K562 (cell line): ENCODE measurements at regions not wholly inside any gene's neighbourhood (a gene's known extent, or its start where the extent isn't known, plus 50 kb on each side); places are given as distances from the start of the nearest gene placed in this dataset.

ENCODE experiments used
- ATAC-seq: fragments of 200-7000 bp; cut with Tn5 transposase; 3 replicates; pipeline ENCODE4 v1.9.1; 2020; ENCODE audit warnings: moderate library complexity
- BruUV-seq: library from RNA; stranded (reverse); fragments of 400-500 nt; replicated peaks from 2 replicates; lab custom pipeline; 2021; lab: Mats Ljungman, UMichigan
- CTCF ChIA-PET: fragments of 300-600 bp; formaldehyde crosslinking; extraction: SDS; loops from one replicate; lab custom pipeline; 2021; ENCODE audit warnings: low intra/inter-chr PET ratio; lab: Yijun Ruan, JAX
- POLR2A ChIA-PET: fragments of 300-600, 350-650 bp; sonication (Branson Sonifier 250); formaldehyde crosslinking; extraction: SDS; loops from one replicate; lab custom pipeline; 2021; ENCODE audit warnings: antibody characterized with exemption, inconsistent platforms; lab: Yijun Ruan, JAX
- DNase-seq, 4 experiments: peaks; one replicate each; pipeline versions ENCODE4 v3.0.0 to v3.0.0-alpha.2; 2011 to 2018; ENCODE audit warnings: low spot score in 3 of 4, mixed read lengths in 3 of 4; ENCODE audit errors: extremely low read depth in 1 of 4
- FAIRE-seq: peaks from 2 replicates; lab custom pipeline; 2011; peaks lifted over from hg19 to GRCh38; lab: Jason Lieb, UNC
- H2AFZ ChIP-seq: 2 replicates; pipeline ENCODE4 v1.6.0; 2011; ENCODE audit warnings: low read depth, low read length, control low read depth, inconsistent platforms
- H3K27ac ChIP-seq: fragments of 200-600 bp; 3 replicates; pipeline ENCODE4 v1.8.0; 2011; ENCODE audit warnings: low read depth, mild to moderate bottlenecking, control low read depth, inconsistent platforms, low read length, moderate library complexity, mixed read lengths; ENCODE audit errors: extremely low read depth
- H3K27me3 ChIP-seq, 2 experiments: fragments of 300-600 bp in 1 of 2; 2 replicates in 1 of 2; 3 replicates in 1 of 2; pipeline versions ENCODE4 v1.6.0 to v1.8.0; 2011; ENCODE audit warnings: inconsistent platforms in 2 of 2, low read length in 2 of 2, mild to moderate bottlenecking in 1 of 2, mixed read lengths in 1 of 2, moderate library complexity in 1 of 2; ENCODE audit not compliant: control insufficient read depth in 2 of 2, insufficient read depth in 2 of 2
- H3K36me3 ChIP-seq: fragments of 300-600 bp; 3 replicates; pipeline ENCODE4 v1.8.0; 2011; ENCODE audit warnings: mild to moderate bottlenecking, low read length, inconsistent platforms; ENCODE audit not compliant: control insufficient read depth, insufficient read depth
- H3K4me1 ChIP-seq, 2 experiments: fragments of 200-600 bp in 1 of 2; replicated peaks in 1 of 2; 2 replicates in 1 of 2; 3 replicates in 1 of 2; pipeline versions ENCODE4 v1.5.1 to v1.8.0; 2011; ENCODE audit warnings: inconsistent platforms in 2 of 2, low read length in 2 of 2, mild to moderate bottlenecking in 1 of 2, mixed read lengths in 1 of 2, moderate library complexity in 1 of 2; ENCODE audit not compliant: control insufficient read depth in 2 of 2, insufficient read depth in 2 of 2
- H3K4me2 ChIP-seq: 2 replicates; pipeline ENCODE4 v1.6.1; 2011; ENCODE audit warnings: low read length, control low read depth, inconsistent platforms, mixed read lengths; ENCODE audit not compliant: insufficient read depth
- H3K4me3 ChIP-seq: fragments of 200-600 bp; sonication (generic), shearing (Covaris generic); 2 replicates; pipeline ENCODE4 v1.5.1; 2016; ENCODE audit warnings: control low read depth, inconsistent platforms
- H3K79me2 ChIP-seq: fragments of 200-600 bp; 3 replicates; pipeline ENCODE4 v1.8.0; 2011; ENCODE audit warnings: low read length, inconsistent platforms; ENCODE audit not compliant: control insufficient read depth, insufficient read depth
- H3K9ac ChIP-seq, 2 experiments: 2 replicates each; pipeline versions ENCODE4 v1.6.0 to v1.6.1; 2011; ENCODE audit warnings: low read depth in 2 of 2, low read length in 2 of 2, control low read depth in 1 of 2, inconsistent platforms in 1 of 2, mild to moderate bottlenecking in 1 of 2, mixed read lengths in 1 of 2; ENCODE audit not compliant: insufficient read depth in 1 of 2
- H3K9me1 ChIP-seq: one replicate; pipeline ENCODE4 v1.6.0; 2011; ENCODE audit warnings: inconsistent platforms, mild to moderate bottlenecking, low read length, moderate library complexity; ENCODE audit not compliant: control insufficient read depth, insufficient read depth
- H3K9me3 ChIP-seq: replicated peaks from 2 replicates; pipeline ENCODE4 v1.5.1; 2011; ENCODE audit warnings: low read depth, low read length, inconsistent platforms; ENCODE audit not compliant: control insufficient read depth, insufficient read depth
- H4K20me1 ChIP-seq: replicated peaks from 2 replicates; pipeline ENCODE4 v1.6.1; 2011; ENCODE audit warnings: low read length, inconsistent platforms, mixed read lengths; ENCODE audit not compliant: control insufficient read depth, insufficient read depth
- ARHGAP35 ChIP-seq: fragments of 450-650 bp; IDR thresholded peaks from 2 replicates; pipeline ENCODE4 v1.6.1; 2018; ENCODE audit not compliant: partially characterized antibody
- CBFB ChIP-seq: sonication (generic); formaldehyde crosslinking; IDR thresholded peaks from 2 replicates; pipeline ENCODE4 v1.4.0; 2020; ENCODE audit warnings: mild to moderate bottlenecking, missing genetic modification reagents
- FOXO4 ChIP-seq: fragments of 450-650 bp; formaldehyde crosslinking; IDR thresholded peaks from 2 replicates; pipeline ENCODE4 v1.4.0; 2020; ENCODE audit warnings: mild to moderate bottlenecking, moderate library complexity
- NCOA2 ChIP-seq, 2 experiments: fragments of 450-650 bp; IDR thresholded peaks; 2 replicates each; pipeline ENCODE4 v1.6.1; 2018; ENCODE audit warnings: mild to moderate bottlenecking in 2 of 2, moderate library complexity in 1 of 2; ENCODE audit not compliant: partially characterized antibody in 2 of 2
- RREB1 ChIP-seq: fragments of 250-450 bp; sonication (Bioruptor Pico); IDR thresholded peaks from 2 replicates; pipeline ENCODE4 v1.4.0; 2020
- SMC3 ChIP-seq: conservative IDR thresholded peaks from 2 replicates; pipeline ENCODE4 v1.6.1; 2011; ENCODE audit warnings: low read depth, low read length, improper control_type of control experiment; ENCODE audit not compliant: insufficient read depth
- ZBTB43 ChIP-seq: sonication (generic); formaldehyde crosslinking; IDR thresholded peaks from 2 replicates; pipeline ENCODE4 v1.8.0; 2023; ENCODE audit warnings: mild to moderate bottlenecking, missing genetic modification reagents
- ZNF143 ChIP-seq: sonication (generic); formaldehyde crosslinking; IDR thresholded peaks from 2 replicates; pipeline ENCODE4 v1.9.0; 2022; ENCODE audit warnings: mild to moderate bottlenecking, missing genetic modification reagents
- ZNF639 ChIP-seq, 2 experiments: fragments of 200-800 bp in 1 of 2; sonication (Bioruptor generic) in 1 of 2; sonication (generic) in 1 of 2; formaldehyde crosslinking in 1 of 2; IDR thresholded peaks in 1 of 2; conservative IDR thresholded peaks in 1 of 2; 2 replicates each; pipeline versions ENCODE4 v1.5.0 to v1.6.1; 2016 to 2020; ENCODE audit warnings: missing compliant biosample characterization in 1 of 2, missing genetic modification characterization in 1 of 2, missing genetic modification reagents in 1 of 2
- WGBS: fragments of 100-300 bp; shearing (Covaris generic); methylation state at CpG from one replicate; pipeline ENCODE4 v1.1.6; 2016; ENCODE audit warnings: low coverage, mixed read lengths; ENCODE audit not compliant: insufficient coverage; ENCODE audit errors: missing lambda C conversion rate; 5-methylcytosine and 5-hydroxymethylcytosine counted together
- in situ Hi-C: fragments of 300-500 bp; cut with MboI; formaldehyde crosslinking; loops from 4 replicates; pipeline ENCODE4 v1.15.0; 2018; ENCODE audit warnings: inconsistent platforms, mixed read lengths
- intact Hi-C: fragments of 100-400 bp; cut with micrococcal nuclease; formaldehyde crosslinking; loops from 2 replicates; pipeline ENCODE4 v1.14.2; 2022

- TF ChIP-seq ZBTB43 (CRISPR knock-in tag), result no peak
- TF ChIP-seq CBFB (CRISPR knock-in tag), result no peak
- TF ChIP-seq ZNF143, result no peak
- TF ChIP-seq SMC3, result no peak
- TF ChIP-seq, all 486 proteins: peak for 0
Measured at GRCh38 chr20:1844325-1845162, 50.7 kb upstream of the SIRPA start (continued).

- no peak overlapping the region for H3K27ac ChIP-seq
- no peak overlapping the region for H3K9ac ChIP-seq
- H3K9me3 ChIP-seq, result no peaks in the 10 kb centered on the region
- in situ Hi-C loops (no loop called here), intact Hi-C loops (no loop called here)
- H3K36me3 ChIP-seq, result no peaks in the 10 kb centered on the region
- DNase-seq, result no peak
- BruUV-seq, result no TSS peak
- ChIA-PET CTCF (no interaction called here), POLR2A (no interaction called here)
- no peak overlapping the region for H3K4me2 ChIP-seq
- H3K79me2 ChIP-seq, result no peaks in the 10 kb centered on the region
- ATAC-seq, result no peak
- no peak for FAIRE-seq
- no peak overlapping the region for H2AFZ ChIP-seq
- no peaks in the 10 kb centered on the region for H4K20me1 ChIP-seq
- H3K27me3 ChIP-seq, result peaks cover 0 to 16% of the 10 kb centered on the region in 2 experiments; a peak in 1 of 5 replicates
- no peak overlapping the region for H3K4me3 ChIP-seq
- under 1% methylated on average over 7 of the region's 7 CpGs for WGBS
- no peaks in the 10 kb centered on the region for H3K4me1 ChIP-seq
- H3K9me1 ChIP-seq, result no peaks in the 10 kb centered on the region
- TF ChIP-seq ZNF639 (CRISPR knock-in tag; conservative IDR thresholded peaks at IDR 0.05 in 1 of 2, IDR thresholded peaks at IDR 0.05 in 1 of 2) (no peak), FOXO4 (CRISPR knock-in tag) (no peak), ARHGAP35 (no peak), NCOA2 (IDR thresholded peaks at IDR 0.05; ENCODE audit: partially characterized antibody in 2 of 2) (no peak), RREB1 (no peak)
Measured at GRCh38 chr20:1842281-1842680, 52.9 kb upstream of the SIRPA start.
